CD14-positive monocyte (primary cell): ENCODE measurements at regions not wholly inside any gene's neighbourhood (a gene's known extent, or its start where the extent isn't known, plus 50 kb on each side); places are given as distances from the start of the nearest gene placed in this dataset.

ENCODE experiments used
- DNase-seq, 3 donors: peaks; one replicate each; pipeline ENCODE4 v3.0.0-alpha.2; 2011 to 2022
- H2AFZ ChIP-seq: 2 replicates; pipeline ENCODE4 v1.6.0; 2012; ENCODE audit warnings: mild to moderate bottlenecking, low read depth, low read length, inconsistent platforms; ENCODE audit not compliant: insufficient read depth, poor library complexity, severe bottlenecking
- H3K27ac ChIP-seq, 2 donors: 1 replicate in 1 of 2; 2 replicates in 1 of 2; pipeline ENCODE4 v1.5.1; 2012 to 2013; ENCODE audit warnings: low read length in 2 of 2, control low read depth in 1 of 2, inconsistent platforms in 1 of 2, low read depth in 1 of 2, mild to moderate bottlenecking in 1 of 2
- H3K27me3 ChIP-seq, 2 donors: one replicate each; pipeline versions ENCODE4 v1.6.0 to v1.6.1; 2011 to 2013; ENCODE audit warnings: low read length in 2 of 2; ENCODE audit not compliant: control insufficient read depth in 2 of 2, insufficient read depth in 2 of 2
- H3K36me3 ChIP-seq, 2 donors: replicated peaks in 1 of 2; 1 replicate in 1 of 2; 2 replicates in 1 of 2; pipeline versions ENCODE4 v1.5.1 to v1.6.1; 2012 to 2013; ENCODE audit warnings: low read length in 2 of 2, control low read depth in 1 of 2, inconsistent platforms in 1 of 2, mild to moderate bottlenecking in 1 of 2; ENCODE audit not compliant: insufficient read depth in 2 of 2, control insufficient read depth in 1 of 2
- H3K4me1 ChIP-seq, 2 donors: 1 replicate in 1 of 2; 2 replicates in 1 of 2; pipeline versions ENCODE4 v1.5.1 to v1.6.1; 2012 to 2013; ENCODE audit warnings: low read length in 2 of 2, control low read depth in 1 of 2, inconsistent platforms in 1 of 2, mild to moderate bottlenecking in 1 of 2, moderate library complexity in 1 of 2; ENCODE audit not compliant: insufficient read depth in 2 of 2, control insufficient read depth in 1 of 2
- H3K4me2 ChIP-seq: replicated peaks from 2 replicates; pipeline ENCODE3; 2012; ENCODE audit warnings: low read length, moderate library complexity, mild to moderate bottlenecking; ENCODE audit not compliant: poor library complexity, severe bottlenecking; ENCODE audit errors: extremely low read depth
- H3K4me3 ChIP-seq, 3 experiments: fragments of 200-600 bp in 1 of 3; sonication (generic) in 1 of 3; replicated peaks in 1 of 3; 1 replicate in 2 of 3; 2 replicates in 1 of 3; pipeline ENCODE4 v1.5.1; 2011 to 2013; ENCODE audit warnings: low read length in 3 of 3, mild to moderate bottlenecking in 3 of 3, control low read depth in 2 of 3, low read depth in 2 of 3, inconsistent platforms in 1 of 3, moderate library complexity in 1 of 3
- H3K79me2 ChIP-seq: 2 replicates; pipeline ENCODE4 v1.6.0; 2012; ENCODE audit warnings: mild to moderate bottlenecking, control low read depth, inconsistent platforms, low read length, moderate library complexity; ENCODE audit not compliant: insufficient read depth
- H3K9ac ChIP-seq: 2 replicates; pipeline ENCODE4 v1.6.0; 2017; ENCODE audit warnings: low read length, mild to moderate bottlenecking; ENCODE audit not compliant: insufficient read depth, poor library complexity, severe bottlenecking
- H3K9me3 ChIP-seq, 2 donors: replicated peaks in 1 of 2; 1 replicate in 1 of 2; 2 replicates in 1 of 2; pipeline versions ENCODE4 v1.5.1 to v1.6.1; 2012 to 2013; ENCODE audit warnings: low read length in 2 of 2, control low read depth in 1 of 2; ENCODE audit not compliant: control insufficient read depth in 1 of 2, insufficient read depth in 1 of 2
- H4K20me1 ChIP-seq: 2 replicates; pipeline ENCODE4 v1.6.0; 2012; ENCODE audit warnings: mild to moderate bottlenecking, low read length, control low read depth, moderate library complexity; ENCODE audit not compliant: insufficient read depth
- H3K27ac Mint-ChIP-seq, 7 donors: one replicate each; pipeline ENCODE4 v1.8.0; 2020; ENCODE audit warnings: mild to moderate bottlenecking in 7 of 7, mixed read lengths in 7 of 7, moderate library complexity in 6 of 7, inconsistent platforms in 2 of 7
- H3K27me3 Mint-ChIP-seq, 3 donors: one replicate each; pipeline ENCODE4 v1.8.0; 2021 to 2022; ENCODE audit warnings: low read depth in 3 of 3, mild to moderate bottlenecking in 3 of 3, mixed read lengths in 3 of 3, moderate library complexity in 3 of 3, inconsistent platforms in 1 of 3
- H3K36me3 Mint-ChIP-seq, 2 donors: one replicate each; pipeline ENCODE4 v1.8.0; 2020; ENCODE audit warnings: mixed read lengths in 2 of 2, inconsistent platforms in 1 of 2, mild to moderate bottlenecking in 1 of 2
- H3K4me1 Mint-ChIP-seq: one replicate; pipeline ENCODE4 v1.8.0; 2020; ENCODE audit warnings: mild to moderate bottlenecking, mixed read lengths
- H3K4me3 Mint-ChIP-seq, 2 donors: one replicate each; pipeline ENCODE4 v1.8.0; 2020; ENCODE audit warnings: mild to moderate bottlenecking in 2 of 2, mixed read lengths in 2 of 2, moderate library complexity in 1 of 2
- H3K9me3 Mint-ChIP-seq, 7 donors: one replicate each; pipeline ENCODE4 v1.8.0; 2020 to 2022; ENCODE audit warnings: mixed read lengths in 7 of 7, mild to moderate bottlenecking in 6 of 7, moderate library complexity in 6 of 7, inconsistent platforms in 2 of 7
- CTCF ChIP-seq: fragments of 200-600 bp; IDR thresholded peaks from one replicate; pipeline ENCODE4 v1.8.0; 2022; ENCODE audit warnings: antibody characterized with exemption, mild to moderate bottlenecking
- WGBS: methylation state at CpG from one replicate; pipeline ENCODE4 v1.1.5; 2013; ENCODE audit warnings: missing lambda C conversion rate; ENCODE audit not compliant: insufficient coverage; 5-methylcytosine and 5-hydroxymethylcytosine counted together
- intact Hi-C, 2 donors: fragments of 100-400 bp; cut with micrococcal nuclease; formaldehyde crosslinking; loops; one replicate each; pipeline versions ENCODE4 v1.15.0 to v1.15.1; 2023

- H3K27ac ChIP-seq, result no peak overlapping the region
- Mint-ChIP-seq H3K4me3 (no peak overlapping the region), H3K27me3 (peaks cover 7 to 13% (median 9%) of the 10 kb centered on the region in 3 donors), H3K4me1 (peaks cover 2% of the 10 kb centered on the region), H3K36me3 (no peaks in the 10 kb centered on the region), H3K27ac (no peak overlapping the region), H3K9me3 (peaks cover 0 to 3% (median 0%) of the 10 kb centered on the region in 7 donors)
- no peak for DNase-seq
- intact Hi-C loops, result no loop called here
- H4K20me1 ChIP-seq, result no peaks in the 10 kb centered on the region
- no peaks in the 10 kb centered on the region for H3K4me1 ChIP-seq
- WGBS, result 100% methylated on average over 2 of the region's 11 CpGs
- no peaks in the 10 kb centered on the region for H3K27me3 ChIP-seq
- H3K4me3 ChIP-seq, result no peak overlapping the region
- H2AFZ ChIP-seq, result no peak overlapping the region
- H3K9ac ChIP-seq, result no peak overlapping the region
- H3K79me2 ChIP-seq, result no peaks in the 10 kb centered on the region
- no peak overlapping the region for H3K4me2 ChIP-seq
- TF ChIP-seq CTCF, result no peak
- H3K36me3 ChIP-seq, result no peaks in the 10 kb centered on the region
- H3K9me3 ChIP-seq, result no peaks in the 10 kb centered on the region
These were observed 140.1 kb upstream of the LINGO1 start for GRCh38 chr15:77772641-77773402.

- TF ChIP-seq CTCF, result no peak
- H3K4me3 ChIP-seq, result no peak overlapping the region
- H3K4me2 ChIP-seq, result no peak overlapping the region
- Mint-ChIP-seq H3K36me3 (no peaks in the 10 kb centered on the region), H3K4me3 (no peak overlapping the region), H3K27ac (no peak overlapping the region), H3K9me3 (no peaks in the 10 kb centered on the region), H3K4me1 (no peaks in the 10 kb centered on the region), H3K27me3 (peaks cover 9 to 26% (median 11%) of the 10 kb centered on the region in 3 donors)
- no peaks in the 10 kb centered on the region for H3K79me2 ChIP-seq
- H3K9me3 ChIP-seq, result no peaks in the 10 kb centered on the region
- no peaks in the 10 kb centered on the region for H3K27me3 ChIP-seq
- no peak overlapping the region for H3K9ac ChIP-seq
- H4K20me1 ChIP-seq, result no peaks in the 10 kb centered on the region
- no peak overlapping the region for H2AFZ ChIP-seq
- no peaks in the 10 kb centered on the region for H3K36me3 ChIP-seq
- H3K4me1 ChIP-seq, result no peaks in the 10 kb centered on the region
- WGBS, result 90% methylated on average over 7 of the region's 7 CpGs
- H3K27ac ChIP-seq, result no peak overlapping the region
- no peak for DNase-seq
- intact Hi-C loops, result no loop called here
These were observed 138.9 kb upstream of the LINGO1 start for GRCh38 chr15:77771616-77772015.
